ENCODE measurements at regions not wholly inside any gene's neighbourhood (a gene's known extent, or its start where the extent isn't known, plus 50 kb on each side); places are given as distances from the start of the nearest gene placed in this dataset.

DNA sequence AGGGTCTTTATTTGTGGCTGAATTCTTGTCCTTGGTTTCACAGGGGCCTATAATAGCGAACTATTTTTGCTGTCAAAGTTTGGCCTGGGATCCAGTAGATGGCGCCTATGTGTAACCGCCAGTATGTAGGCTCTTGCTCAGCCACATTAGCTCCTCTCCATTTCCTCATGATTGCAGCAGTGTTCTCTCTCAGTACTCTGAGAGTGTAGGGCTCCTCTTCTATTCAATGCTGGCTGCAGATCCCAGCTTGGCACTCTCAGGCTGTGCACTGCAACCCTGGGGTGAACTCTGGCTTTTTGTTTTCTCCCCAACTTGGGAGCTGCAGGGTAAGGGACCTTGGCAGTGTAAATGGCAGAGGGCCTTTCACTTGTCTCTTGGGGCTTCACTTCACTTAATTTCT is 344.6 kb upstream of the CHAC2 start:
- Mint-ChIP-seq H3K27ac (ENCODE audit: low read depth, unreplicated experiment) (no peak overlapping the region), H3K4me1 (ENCODE audit: insufficient read depth, unreplicated experiment) (no peaks in the 10 kb centered on the region), H3K27me3 (ENCODE audit: insufficient read depth, unreplicated experiment) (no peaks in the 10 kb centered on the region), H3K4me3 (ENCODE audit: unreplicated experiment) (no peak overlapping the region), H3K9me3 (ENCODE audit: unreplicated experiment) (no peaks in the 10 kb centered on the region), H3K36me3 (ENCODE audit: insufficient read depth, unreplicated experiment) (no peaks in the 10 kb centered on the region)
- POLR2A ChIA-PET: no interaction called here
- CTCF ChIA-PET: interaction anchor here (0.7 to 4.5 kb wide), 24 partner anchors 9 to 346 kb away, joined by 3 to 50 read pairs (median 4); no protein-coding TSS in a partner anchor
- intact Hi-C loops (cut with micrococcal nuclease): loop anchor here (1.0 kb wide), 4 partner anchors 92 to 364 kb away; partner anchors contain the start of gene ERLEC1
- DNase-seq (ENCODE audit: unreplicated experiment): peak; percentile 65
- no TSS peak for BruUV-seq (replicated peaks)
- TF ChIP-seq, protein P1, sequence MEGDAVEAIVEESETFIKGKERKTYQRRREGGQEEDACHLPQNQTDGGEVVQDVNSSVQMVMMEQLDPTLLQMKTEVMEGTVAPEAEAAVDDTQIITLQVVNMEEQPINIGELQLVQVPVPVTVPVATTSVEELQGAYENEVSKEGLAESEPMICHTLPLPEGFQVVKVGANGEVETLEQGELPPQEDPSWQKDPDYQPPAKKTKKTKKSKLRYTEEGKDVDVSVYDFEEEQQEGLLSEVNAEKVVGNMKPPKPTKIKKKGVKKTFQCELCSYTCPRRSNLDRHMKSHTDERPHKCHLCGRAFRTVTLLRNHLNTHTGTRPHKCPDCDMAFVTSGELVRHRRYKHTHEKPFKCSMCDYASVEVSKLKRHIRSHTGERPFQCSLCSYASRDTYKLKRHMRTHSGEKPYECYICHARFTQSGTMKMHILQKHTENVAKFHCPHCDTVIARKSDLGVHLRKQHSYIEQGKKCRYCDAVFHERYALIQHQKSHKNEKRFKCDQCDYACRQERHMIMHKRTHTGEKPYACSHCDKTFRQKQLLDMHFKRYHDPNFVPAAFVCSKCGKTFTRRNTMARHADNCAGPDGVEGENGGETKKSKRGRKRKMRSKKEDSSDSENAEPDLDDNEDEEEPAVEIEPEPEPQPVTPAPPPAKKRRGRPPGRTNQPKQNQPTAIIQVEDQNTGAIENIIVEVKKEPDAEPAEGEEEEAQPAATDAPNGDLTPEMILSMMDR (IDR thresholded peaks at IDR 0.05; ENCODE audit: unreplicated experiment): peak; percentile 57

DNA sequence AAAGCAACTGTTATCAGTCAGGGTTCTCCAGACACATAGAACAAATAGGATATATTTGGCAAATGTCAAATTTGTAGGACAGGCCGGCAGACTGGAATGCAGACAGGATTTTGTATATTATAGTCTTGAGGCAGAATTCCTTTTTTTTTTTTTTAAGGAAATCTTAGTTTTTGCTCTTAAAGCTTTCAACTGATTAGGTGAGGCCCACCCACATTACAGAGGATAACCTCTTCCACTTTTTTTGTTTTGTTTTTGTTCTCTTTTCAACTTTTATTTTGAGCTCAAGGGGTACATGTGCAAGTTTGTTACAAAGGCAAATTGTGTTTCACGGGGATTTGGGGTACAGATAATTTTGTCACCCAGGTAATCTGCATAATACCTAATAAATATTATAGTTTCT is 350.2 kb upstream of the CHAC2 start:
- ChIA-PET POLR2A (interaction anchor here (1.1 kb wide), 1 partner anchor 10 kb away, joined by 3 read pairs; no protein-coding TSS in a partner anchor), CTCF (interaction anchor here (0.6 to 1.0 kb wide), 2 partner anchors 105 to 607 kb away, joined by 3 read pairs; no protein-coding TSS in a partner anchor)
- DNase-seq (ENCODE audit: unreplicated experiment): no peak
- Mint-ChIP-seq H3K27me3 (ENCODE audit: insufficient read depth, unreplicated experiment) (no peaks in the 10 kb centered on the region), H3K9me3 (ENCODE audit: unreplicated experiment) (no peaks in the 10 kb centered on the region), H3K4me3 (ENCODE audit: unreplicated experiment) (no peak overlapping the region), H3K27ac (ENCODE audit: low read depth, unreplicated experiment) (no peak overlapping the region), H3K36me3 (ENCODE audit: insufficient read depth, unreplicated experiment) (no peaks in the 10 kb centered on the region), H3K4me1 (ENCODE audit: insufficient read depth, unreplicated experiment) (no peaks in the 10 kb centered on the region)
- intact Hi-C loops (cut with micrococcal nuclease): no loop called here
- TF ChIP-seq, protein P1 (IDR thresholded peaks at IDR 0.05; ENCODE audit: unreplicated experiment): no peak
- no TSS peak for BruUV-seq (replicated peaks)

DNA sequence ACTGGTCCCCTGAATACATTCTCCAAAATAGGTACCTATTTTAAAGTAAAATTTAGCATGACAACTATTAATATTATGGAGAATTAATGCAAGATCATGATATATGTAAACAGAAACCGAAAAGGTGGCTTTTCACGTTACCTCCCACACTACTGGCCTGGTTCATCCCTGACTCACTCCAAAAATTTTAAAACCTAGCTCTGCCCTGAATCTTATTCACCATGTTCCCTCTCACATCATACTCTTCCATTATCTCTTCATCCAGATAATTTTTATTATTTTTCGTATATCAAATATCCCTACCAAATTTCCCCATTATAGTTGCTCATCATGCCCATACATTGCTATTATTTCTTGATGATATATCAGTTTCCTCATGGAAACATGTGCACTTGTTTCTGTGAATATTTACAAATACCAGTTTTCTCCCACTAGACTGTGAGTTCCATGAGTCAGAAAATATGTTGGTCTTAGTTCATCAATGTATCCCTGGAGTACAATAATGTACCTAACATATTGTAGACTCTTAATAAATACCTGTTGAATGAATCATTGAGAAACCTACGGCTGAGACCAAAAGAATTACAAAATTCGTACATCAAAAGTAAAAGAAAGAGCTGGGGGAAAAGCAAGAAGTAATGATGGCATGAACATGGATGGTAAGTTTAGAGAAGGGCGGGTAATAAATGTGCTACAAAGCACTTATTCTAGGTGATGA is 360.1 kb upstream of the CHAC2 start:
- BruUV-seq (replicated peaks): no TSS peak
- intact Hi-C loops (cut with micrococcal nuclease): loop anchor here (10.0 kb wide), 1 partner anchor 1317 kb away; the partner anchor contains the start of gene EML6
- peak; percentile 47 for DNase-seq (ENCODE audit: unreplicated experiment)
- Mint-ChIP-seq H3K36me3 (ENCODE audit: insufficient read depth, unreplicated experiment) (no peaks in the 10 kb centered on the region), H3K27me3 (ENCODE audit: insufficient read depth, unreplicated experiment) (no peaks in the 10 kb centered on the region), H3K4me3 (ENCODE audit: unreplicated experiment) (no peak overlapping the region), H3K9me3 (ENCODE audit: unreplicated experiment) (peaks cover 14% of the 10 kb centered on the region), H3K27ac (ENCODE audit: low read depth, unreplicated experiment) (peak overlapping the region; percentile 68), H3K4me1 (ENCODE audit: insufficient read depth, unreplicated experiment) (peaks cover 28% of the 10 kb centered on the region)
- TF ChIP-seq, protein P1 (IDR thresholded peaks at IDR 0.05; ENCODE audit: unreplicated experiment): no peak
- CTCF ChIA-PET: interaction anchor here (1.1 to 2.5 kb wide), 3 partner anchors 15 to 297 kb away, joined by 4 to 15 read pairs (median 4); no protein-coding TSS in a partner anchor
- POLR2A ChIA-PET: interaction anchor here (1.0 to 1.4 kb wide), 2 partner anchors 10 to 360 kb away, joined by 3 read pairs; partner anchors contain the start of gene CHAC2

DNA sequence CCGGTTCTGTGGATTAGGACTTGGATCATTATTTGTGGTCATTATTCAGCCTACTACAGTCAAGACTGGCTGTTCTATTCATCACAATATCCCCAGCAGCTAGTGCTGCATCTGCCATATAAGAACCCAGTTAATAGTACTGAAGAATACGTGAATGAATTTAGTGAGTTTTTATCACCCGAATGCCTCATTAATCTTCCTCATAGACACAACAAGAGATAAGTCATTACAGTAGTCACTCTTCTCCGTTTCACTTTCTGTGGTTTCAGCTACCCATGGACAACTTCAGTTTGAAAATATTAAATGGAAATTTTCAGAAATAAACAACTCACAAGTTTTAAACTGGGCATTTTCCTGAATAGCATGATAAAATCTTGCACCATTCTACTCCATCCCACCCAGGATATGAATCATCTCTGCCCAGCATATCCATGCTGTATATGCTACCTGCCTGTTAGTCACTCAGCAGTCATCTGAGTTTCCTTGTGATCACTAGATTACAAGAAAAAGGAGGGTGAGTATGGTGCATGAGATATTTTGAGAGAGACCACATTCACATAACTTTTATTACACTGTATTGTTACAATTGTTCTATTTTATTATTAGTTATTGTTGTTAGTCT is 363.7 kb upstream of the CHAC2 start:
- Mint-ChIP-seq H3K4me3 (ENCODE audit: unreplicated experiment) (peak overlapping the region; percentile 39), H3K4me1 (ENCODE audit: insufficient read depth, unreplicated experiment) (peaks cover 28% of the 10 kb centered on the region), H3K9me3 (ENCODE audit: unreplicated experiment) (peaks cover 6% of the 10 kb centered on the region), H3K36me3 (ENCODE audit: insufficient read depth, unreplicated experiment) (no peaks in the 10 kb centered on the region), H3K27me3 (ENCODE audit: insufficient read depth, unreplicated experiment) (no peaks in the 10 kb centered on the region), H3K27ac (ENCODE audit: low read depth, unreplicated experiment) (peak overlapping the region; percentile 85)
- CTCF ChIA-PET: interaction anchor here (0.7 to 1.2 kb wide), 4 partner anchors 18 to 193 kb away, joined by 3 to 6 read pairs (median 4); no protein-coding TSS in a partner anchor
- POLR2A ChIA-PET: interaction anchor here (0.7 to 1.0 kb wide), 3 partner anchors 17 to 712 kb away, joined by 3 to 5 read pairs (median 3); no protein-coding TSS in a partner anchor
- peak; percentile 86 for DNase-seq (ENCODE audit: unreplicated experiment)
- TSS peak; percentile 99 for BruUV-seq (replicated peaks)
- TF ChIP-seq, protein P1 (IDR thresholded peaks at IDR 0.05; ENCODE audit: unreplicated experiment): no peak
- intact Hi-C loops (cut with micrococcal nuclease): loop anchor here (10.0 kb wide), 1 partner anchor 1321 kb away; the partner anchor contains the start of gene EML6
